ENCODE measurements at regions not wholly inside any gene's neighbourhood (a gene's known extent, or its start where the extent isn't known, plus 50 kb on each side); places are given as distances from the start of the nearest gene placed in this dataset.

DNA sequence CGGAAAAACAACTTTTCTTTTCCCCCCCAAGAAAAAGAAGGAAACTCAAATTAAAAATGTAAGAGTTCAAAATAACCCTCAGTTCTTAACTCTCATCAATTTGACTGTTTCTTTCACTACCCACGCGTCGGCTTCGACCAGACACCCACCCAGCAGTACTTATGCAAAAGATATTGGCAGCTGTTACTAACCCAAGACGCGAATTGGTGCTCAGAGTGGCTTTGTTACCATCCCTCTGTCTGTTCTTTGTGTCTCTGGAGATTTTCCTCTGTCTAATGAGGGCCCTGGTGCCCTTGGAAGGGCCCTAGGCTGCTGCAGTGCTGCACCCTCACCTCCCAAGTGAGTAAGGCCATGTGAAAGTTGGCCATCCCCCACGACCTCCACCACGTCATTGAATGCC is 180.5 kb upstream of the NECTIN1 start:
- no peak overlapping the region for H3K9ac ChIP-seq (ENCODE audit: low read length)
- H3K4me3 ChIP-seq (ENCODE audit: low read length): no peak overlapping the region
- no peak overlapping the region for H3K4me2 ChIP-seq (ENCODE audit: low read length)
- H3K79me2 ChIP-seq (ENCODE audit: low read length): no peaks in the 10 kb centered on the region
- TF ChIP-seq, protein P1, sequence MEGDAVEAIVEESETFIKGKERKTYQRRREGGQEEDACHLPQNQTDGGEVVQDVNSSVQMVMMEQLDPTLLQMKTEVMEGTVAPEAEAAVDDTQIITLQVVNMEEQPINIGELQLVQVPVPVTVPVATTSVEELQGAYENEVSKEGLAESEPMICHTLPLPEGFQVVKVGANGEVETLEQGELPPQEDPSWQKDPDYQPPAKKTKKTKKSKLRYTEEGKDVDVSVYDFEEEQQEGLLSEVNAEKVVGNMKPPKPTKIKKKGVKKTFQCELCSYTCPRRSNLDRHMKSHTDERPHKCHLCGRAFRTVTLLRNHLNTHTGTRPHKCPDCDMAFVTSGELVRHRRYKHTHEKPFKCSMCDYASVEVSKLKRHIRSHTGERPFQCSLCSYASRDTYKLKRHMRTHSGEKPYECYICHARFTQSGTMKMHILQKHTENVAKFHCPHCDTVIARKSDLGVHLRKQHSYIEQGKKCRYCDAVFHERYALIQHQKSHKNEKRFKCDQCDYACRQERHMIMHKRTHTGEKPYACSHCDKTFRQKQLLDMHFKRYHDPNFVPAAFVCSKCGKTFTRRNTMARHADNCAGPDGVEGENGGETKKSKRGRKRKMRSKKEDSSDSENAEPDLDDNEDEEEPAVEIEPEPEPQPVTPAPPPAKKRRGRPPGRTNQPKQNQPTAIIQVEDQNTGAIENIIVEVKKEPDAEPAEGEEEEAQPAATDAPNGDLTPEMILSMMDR (IDR thresholded peaks at IDR 0.05; ENCODE audit: low read depth, low read length): no peak
- TF ChIP-seq EZH2phosphoT487 (IDR thresholded peaks at IDR 0.05; ENCODE audit: low read depth): no peak
- no peaks in the 10 kb centered on the region for H4K20me1 ChIP-seq (ENCODE audit: insufficient read depth, low read length)
- H3K4me1 ChIP-seq (ENCODE audit: low read length): no peaks in the 10 kb centered on the region
- H2AFZ ChIP-seq (ENCODE audit: low read depth, low read length): no peak overlapping the region
- no peaks in the 10 kb centered on the region for H3K36me3 ChIP-seq (replicated peaks; ENCODE audit: low read depth, low read length)
- H3K9me3 ChIP-seq (ENCODE audit: insufficient read depth, low read length): 0 out of 2 replicates have a peak, but pooled peaks cover 3% of the 10 kb centered on the region
- H3K27ac ChIP-seq (ENCODE audit: low read length): no peak overlapping the region
- H3K27me3 ChIP-seq (ENCODE audit: low read depth, low read length): peaks cover 36% of the 10 kb centered on the region

DNA sequence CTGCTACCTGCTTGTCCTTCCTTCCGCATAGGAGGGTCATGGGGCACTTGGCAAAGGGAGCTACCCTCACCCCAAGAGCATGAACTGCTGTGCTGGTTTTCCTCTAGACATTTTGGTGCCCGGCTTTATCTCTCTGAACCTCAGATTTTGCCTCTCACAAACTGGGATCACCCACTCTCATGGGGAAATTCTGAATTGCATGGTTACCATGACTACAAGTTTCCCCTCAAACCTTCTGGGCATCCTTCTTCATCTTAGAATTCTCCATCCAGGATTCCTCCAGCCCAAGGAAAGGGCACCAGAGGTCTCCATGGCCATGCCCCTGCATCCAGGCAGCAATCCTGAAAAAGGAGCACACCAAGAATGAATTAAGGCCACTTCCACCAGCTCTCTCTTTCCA is 180.1 kb upstream of the NECTIN1 start:
- peaks cover 36% of the 10 kb centered on the region for H3K27me3 ChIP-seq (ENCODE audit: low read depth, low read length)
- H3K36me3 ChIP-seq (replicated peaks; ENCODE audit: low read depth, low read length): no peaks in the 10 kb centered on the region
- no peak overlapping the region for H3K9ac ChIP-seq (ENCODE audit: low read length)
- no peaks in the 10 kb centered on the region for H3K4me1 ChIP-seq (ENCODE audit: low read length)
- H3K27ac ChIP-seq (ENCODE audit: low read length): no peak overlapping the region
- H2AFZ ChIP-seq (ENCODE audit: low read depth, low read length): no peak overlapping the region
- TF ChIP-seq, protein P1 (IDR thresholded peaks at IDR 0.05; ENCODE audit: low read depth, low read length): no peak
- no peak for TF ChIP-seq EZH2phosphoT487 (IDR thresholded peaks at IDR 0.05; ENCODE audit: low read depth)
- no peaks in the 10 kb centered on the region for H3K9me3 ChIP-seq (ENCODE audit: insufficient read depth, low read length)
- H3K79me2 ChIP-seq (ENCODE audit: low read length): no peaks in the 10 kb centered on the region
- no peak overlapping the region for H3K4me2 ChIP-seq (ENCODE audit: low read length)
- no peaks in the 10 kb centered on the region for H4K20me1 ChIP-seq (ENCODE audit: insufficient read depth, low read length)
- H3K4me3 ChIP-seq (ENCODE audit: low read length): no peak overlapping the region

GRCh38 chr11:119908573-119908904 is 179.5 kb upstream of the NECTIN1 start:
- no peak overlapping the region for H3K9ac ChIP-seq (ENCODE audit: low read length)
- no peak overlapping the region for H3K4me2 ChIP-seq (ENCODE audit: low read length)
- H3K27me3 ChIP-seq (ENCODE audit: low read depth, low read length): peaks cover 36% of the 10 kb centered on the region

DNA sequence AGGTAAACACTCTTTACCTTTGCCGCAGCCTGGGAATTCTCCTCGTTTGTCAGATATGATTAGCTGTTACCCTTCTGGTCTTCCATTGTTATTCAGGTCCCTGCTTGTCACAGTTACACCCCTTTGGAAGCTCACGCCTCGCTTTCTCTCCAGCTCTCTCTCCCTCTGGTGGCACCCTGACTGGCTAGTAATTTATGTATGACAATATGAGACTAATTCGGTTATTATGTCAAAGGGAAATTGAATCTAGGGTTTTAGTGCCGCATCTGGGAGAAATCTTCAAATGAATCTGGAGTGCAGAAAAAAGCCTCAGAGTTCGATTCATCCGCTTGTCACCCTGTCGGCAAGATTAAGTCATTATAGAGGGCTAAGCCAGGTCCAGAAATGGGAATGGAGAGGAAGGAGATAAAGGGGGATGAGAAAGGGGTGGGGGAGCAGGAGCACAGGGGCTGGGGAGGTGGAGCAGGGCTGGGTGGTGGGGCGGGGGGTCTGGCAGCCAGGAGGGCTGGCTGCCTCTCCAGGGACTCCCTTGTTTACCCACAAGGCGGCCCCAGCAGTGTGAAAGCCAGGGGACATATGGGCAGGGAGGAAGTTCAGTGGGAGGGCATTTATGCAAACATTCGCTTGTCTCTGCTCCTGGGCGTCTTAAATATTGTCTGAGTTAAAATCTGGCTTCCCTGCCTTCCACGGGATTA is 179.0 kb upstream of the NECTIN1 start:
- no peak overlapping the region for H3K4me3 ChIP-seq (ENCODE audit: low read length)

More at GRCh38 chr11:119908573-119908904, 179.5 kb upstream of the NECTIN1 start:
- Histone ChIP-seq H3K27ac (ENCODE audit: low read length) (no peak overlapping the region), H3K9me3 (ENCODE audit: insufficient read depth, low read length) (no peaks in the 10 kb centered on the region), H3K4me3 (ENCODE audit: low read length) (no peak overlapping the region), H4K20me1 (ENCODE audit: insufficient read depth, low read length) (no peaks in the 10 kb centered on the region), H3K4me1 (ENCODE audit: low read length) (no peaks in the 10 kb centered on the region), H3K79me2 (ENCODE audit: low read length) (no peaks in the 10 kb centered on the region), H3K36me3 (replicated peaks; ENCODE audit: low read depth, low read length) (no peaks in the 10 kb centered on the region), H2AFZ (ENCODE audit: low read depth, low read length) (no peak overlapping the region)
- no peak for TF ChIP-seq EZH2phosphoT487 (IDR thresholded peaks at IDR 0.05; ENCODE audit: low read depth)
- TF ChIP-seq, protein P1 (IDR thresholded peaks at IDR 0.05; ENCODE audit: low read depth, low read length): no peak

More for the DNA sequence above, 179.0 kb upstream of the NECTIN1 start:
- Histone ChIP-seq H3K79me2 (ENCODE audit: low read length) (no peaks in the 10 kb centered on the region), H3K4me1 (ENCODE audit: low read length) (no peaks in the 10 kb centered on the region), H2AFZ (ENCODE audit: low read depth, low read length) (no peak overlapping the region), H3K36me3 (replicated peaks; ENCODE audit: low read depth, low read length) (no peaks in the 10 kb centered on the region), H4K20me1 (ENCODE audit: insufficient read depth, low read length) (no peaks in the 10 kb centered on the region), H3K27ac (ENCODE audit: low read length) (no peak overlapping the region), H3K9ac (ENCODE audit: low read length) (no peak overlapping the region), H3K27me3 (ENCODE audit: low read depth, low read length) (peaks cover 36% of the 10 kb centered on the region), H3K4me2 (ENCODE audit: low read length) (no peak overlapping the region), H3K9me3 (ENCODE audit: insufficient read depth, low read length) (no peaks in the 10 kb centered on the region)
- TF ChIP-seq EZH2phosphoT487 (IDR thresholded peaks at IDR 0.05; ENCODE audit: low read depth): no peak
- TF ChIP-seq, protein P1 (IDR thresholded peaks at IDR 0.05; ENCODE audit: low read depth, low read length): no peak
